ENCODE measurements at regions not wholly inside any gene's neighbourhood (a gene's known extent, or its start where the extent isn't known, plus 50 kb on each side); places are given as distances from the start of the nearest gene placed in this dataset.

DNA sequence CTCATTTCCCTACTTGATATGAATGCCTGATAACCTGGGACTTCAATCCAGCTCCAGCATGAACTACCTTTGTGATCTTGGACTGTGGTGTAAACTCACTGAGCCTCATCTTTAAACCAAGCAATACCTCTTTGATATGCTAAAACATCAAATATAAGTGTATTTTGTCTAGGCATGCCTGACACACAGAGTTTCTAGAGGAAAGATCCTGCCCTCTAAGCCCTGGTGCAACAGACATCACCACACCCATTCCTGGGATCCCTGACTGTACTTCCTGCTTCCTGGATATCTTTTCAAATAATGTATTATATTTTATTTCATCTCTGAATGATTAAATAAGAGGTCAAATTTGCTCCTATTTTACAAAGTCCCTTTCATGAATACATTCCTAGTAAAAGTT lies 55.8 kb downstream of the ANXA2R start:
- TF ChIP-seq, protein P1, sequence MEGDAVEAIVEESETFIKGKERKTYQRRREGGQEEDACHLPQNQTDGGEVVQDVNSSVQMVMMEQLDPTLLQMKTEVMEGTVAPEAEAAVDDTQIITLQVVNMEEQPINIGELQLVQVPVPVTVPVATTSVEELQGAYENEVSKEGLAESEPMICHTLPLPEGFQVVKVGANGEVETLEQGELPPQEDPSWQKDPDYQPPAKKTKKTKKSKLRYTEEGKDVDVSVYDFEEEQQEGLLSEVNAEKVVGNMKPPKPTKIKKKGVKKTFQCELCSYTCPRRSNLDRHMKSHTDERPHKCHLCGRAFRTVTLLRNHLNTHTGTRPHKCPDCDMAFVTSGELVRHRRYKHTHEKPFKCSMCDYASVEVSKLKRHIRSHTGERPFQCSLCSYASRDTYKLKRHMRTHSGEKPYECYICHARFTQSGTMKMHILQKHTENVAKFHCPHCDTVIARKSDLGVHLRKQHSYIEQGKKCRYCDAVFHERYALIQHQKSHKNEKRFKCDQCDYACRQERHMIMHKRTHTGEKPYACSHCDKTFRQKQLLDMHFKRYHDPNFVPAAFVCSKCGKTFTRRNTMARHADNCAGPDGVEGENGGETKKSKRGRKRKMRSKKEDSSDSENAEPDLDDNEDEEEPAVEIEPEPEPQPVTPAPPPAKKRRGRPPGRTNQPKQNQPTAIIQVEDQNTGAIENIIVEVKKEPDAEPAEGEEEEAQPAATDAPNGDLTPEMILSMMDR (IDR thresholded peaks at IDR 0.05), result no peak
- no peak for TF ChIP-seq POLR2A (IDR thresholded peaks at IDR 0.05)

All from adrenal gland (tissue), 5 donors.